Endothelial cell (in vitro differentiated cells): ENCODE measurements at regions not wholly inside any gene's neighbourhood (a gene's known extent, or its start where the extent isn't known, plus 50 kb on each side); places are given as distances from the start of the nearest gene placed in this dataset.

ENCODE experiments used
- DNase-seq: peaks from one replicate; pipeline ENCODE4 v3.0.0; 2021; ENCODE audit warnings: low spot score
- H3K27ac Mint-ChIP-seq: one replicate; pipeline ENCODE4 v1.8.0; 2021; ENCODE audit warnings: mixed read lengths, inconsistent platforms; ENCODE audit not compliant: unreplicated experiment
- H3K27me3 Mint-ChIP-seq: one replicate; pipeline ENCODE4 v1.8.0; 2021; ENCODE audit warnings: mild to moderate bottlenecking, moderate library complexity, mixed read lengths, inconsistent platforms; ENCODE audit not compliant: unreplicated experiment
- H3K36me3 Mint-ChIP-seq: one replicate; pipeline ENCODE4 v1.8.0; 2021; ENCODE audit warnings: mild to moderate bottlenecking, low read depth, mixed read lengths, inconsistent platforms; ENCODE audit not compliant: unreplicated experiment
- H3K4me1 Mint-ChIP-seq: one replicate; pipeline ENCODE4 v1.8.0; 2021; ENCODE audit warnings: mild to moderate bottlenecking, mixed read lengths, inconsistent platforms; ENCODE audit not compliant: unreplicated experiment
- H3K4me3 Mint-ChIP-seq: one replicate; pipeline ENCODE4 v1.8.0; 2021; ENCODE audit warnings: mild to moderate bottlenecking, mixed read lengths, inconsistent platforms; ENCODE audit not compliant: unreplicated experiment
- H3K9me3 Mint-ChIP-seq: one replicate; pipeline ENCODE4 v1.8.0; 2021; ENCODE audit warnings: mixed read lengths, inconsistent platforms; ENCODE audit not compliant: unreplicated experiment
- TF ChIP-seq, protein P1 (sequence below): fragments of 200-600 bp; sonication (generic); IDR thresholded peaks from one replicate; pipeline ENCODE4 v1.5.0; 2021; ENCODE audit warnings: antibody characterized with exemption; ENCODE audit not compliant: unreplicated experiment

DNA sequence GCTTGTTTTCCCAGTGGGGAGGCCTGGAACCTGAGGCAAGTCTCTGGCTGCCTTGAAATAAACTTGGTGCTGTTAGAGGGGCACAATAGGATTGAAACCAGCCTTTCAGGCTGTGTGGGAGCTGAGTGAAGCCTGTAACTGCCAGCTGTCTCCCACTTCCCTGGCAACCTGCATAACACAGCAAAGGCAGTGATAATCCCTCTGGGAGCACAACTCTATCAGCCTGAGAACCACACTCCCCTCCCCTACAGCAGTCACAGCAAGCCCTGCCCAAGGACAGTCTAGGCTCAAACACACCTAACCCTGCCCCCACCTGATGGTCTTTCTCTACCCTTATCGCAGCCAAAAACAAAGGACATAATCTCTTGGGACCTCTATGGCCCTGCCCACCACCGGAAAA lies 683.8 kb upstream of the ATXN8OS start:
- no peak for DNase-seq
- no peaks in the 10 kb centered on the region for H3K9me3 Mint-ChIP-seq
- no peaks in the 10 kb centered on the region for H3K4me1 Mint-ChIP-seq
- H3K36me3 Mint-ChIP-seq = no peaks in the 10 kb centered on the region
- peaks cover 4% of the 10 kb centered on the region for H3K27me3 Mint-ChIP-seq
- TF ChIP-seq, protein P1, sequence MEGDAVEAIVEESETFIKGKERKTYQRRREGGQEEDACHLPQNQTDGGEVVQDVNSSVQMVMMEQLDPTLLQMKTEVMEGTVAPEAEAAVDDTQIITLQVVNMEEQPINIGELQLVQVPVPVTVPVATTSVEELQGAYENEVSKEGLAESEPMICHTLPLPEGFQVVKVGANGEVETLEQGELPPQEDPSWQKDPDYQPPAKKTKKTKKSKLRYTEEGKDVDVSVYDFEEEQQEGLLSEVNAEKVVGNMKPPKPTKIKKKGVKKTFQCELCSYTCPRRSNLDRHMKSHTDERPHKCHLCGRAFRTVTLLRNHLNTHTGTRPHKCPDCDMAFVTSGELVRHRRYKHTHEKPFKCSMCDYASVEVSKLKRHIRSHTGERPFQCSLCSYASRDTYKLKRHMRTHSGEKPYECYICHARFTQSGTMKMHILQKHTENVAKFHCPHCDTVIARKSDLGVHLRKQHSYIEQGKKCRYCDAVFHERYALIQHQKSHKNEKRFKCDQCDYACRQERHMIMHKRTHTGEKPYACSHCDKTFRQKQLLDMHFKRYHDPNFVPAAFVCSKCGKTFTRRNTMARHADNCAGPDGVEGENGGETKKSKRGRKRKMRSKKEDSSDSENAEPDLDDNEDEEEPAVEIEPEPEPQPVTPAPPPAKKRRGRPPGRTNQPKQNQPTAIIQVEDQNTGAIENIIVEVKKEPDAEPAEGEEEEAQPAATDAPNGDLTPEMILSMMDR = no peak
- H3K27ac Mint-ChIP-seq = no peak overlapping the region
- no peak overlapping the region for H3K4me3 Mint-ChIP-seq

DNA sequence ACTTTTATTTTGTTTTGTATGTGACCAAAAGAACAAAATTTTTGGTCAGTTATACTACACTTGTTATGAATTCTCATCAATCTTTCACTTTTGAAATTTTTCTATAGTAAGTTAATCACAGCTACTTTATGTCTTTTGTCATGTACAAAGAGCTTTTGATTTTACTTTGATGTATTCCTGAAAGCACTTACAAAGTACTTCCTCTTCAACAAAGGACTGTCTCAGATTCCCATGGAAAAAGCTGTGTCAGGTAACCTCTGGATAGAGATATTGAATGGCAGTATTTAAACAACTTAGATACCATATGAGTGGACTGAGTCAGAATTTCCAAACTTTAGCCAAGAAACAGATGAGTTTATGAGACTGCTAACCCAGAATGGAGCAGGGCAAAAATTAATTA lies 689.3 kb upstream of the ATXN8OS start:
- Mint-ChIP-seq H3K4me3 (no peak overlapping the region), H3K27me3 (peaks cover under 1% of the 10 kb centered on the region), H3K9me3 (no peaks in the 10 kb centered on the region), H3K36me3 (no peaks in the 10 kb centered on the region), H3K4me1 (no peaks in the 10 kb centered on the region), H3K27ac (no peak overlapping the region)
- TF ChIP-seq, protein P1 = no peak
- DNase-seq = no peak

DNA sequence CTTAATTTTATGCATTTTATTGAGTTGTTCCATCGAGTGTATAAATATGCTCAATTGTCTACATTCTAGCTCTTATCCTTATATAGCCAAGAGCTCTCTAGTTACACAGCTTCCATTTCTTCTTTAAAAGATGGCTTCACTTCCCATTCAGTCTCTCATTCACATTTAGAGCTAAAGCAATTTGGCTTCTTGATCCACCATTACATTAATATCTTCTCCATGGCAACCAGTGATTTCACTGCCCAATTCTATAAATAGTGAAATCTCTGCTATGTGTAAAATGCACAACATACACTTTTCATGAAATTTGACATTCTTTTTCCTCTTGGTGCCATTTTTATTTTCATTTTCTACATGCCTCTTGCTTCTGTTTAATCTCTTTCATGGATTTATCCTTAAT lies 696.9 kb upstream of the ATXN8OS start:
- TF ChIP-seq, protein P1 = no peak
- Mint-ChIP-seq H3K9me3 (peaks cover 4% of the 10 kb centered on the region), H3K27ac (no peak overlapping the region), H3K4me3 (no peak overlapping the region), H3K4me1 (no peaks in the 10 kb centered on the region), H3K36me3 (peaks cover 5% of the 10 kb centered on the region), H3K27me3 (no peaks in the 10 kb centered on the region)
- DNase-seq = no peak

DNA sequence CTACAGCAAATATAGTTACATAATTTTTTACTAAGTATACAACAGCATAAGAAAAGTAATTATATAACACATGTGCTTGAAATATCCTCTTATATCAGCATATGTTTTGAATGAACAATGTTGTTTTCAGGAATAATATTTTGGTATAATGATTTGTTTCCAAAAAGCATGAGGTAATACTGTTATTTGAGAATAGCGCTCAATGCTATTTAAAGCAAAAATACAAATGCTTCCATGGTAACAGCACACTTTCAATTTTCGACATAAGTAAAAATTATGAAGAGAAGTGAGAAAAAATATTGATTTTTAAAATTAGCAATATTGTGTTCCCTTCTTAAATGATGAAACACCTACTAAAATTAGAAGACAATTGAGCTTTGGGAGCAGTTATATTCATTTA lies 715.9 kb upstream of the ATXN8OS start:
- H3K9me3 Mint-ChIP-seq = no peaks in the 10 kb centered on the region
- DNase-seq = no peak
- H3K4me3 Mint-ChIP-seq = no peak overlapping the region
- H3K27me3 Mint-ChIP-seq = no peaks in the 10 kb centered on the region
- H3K4me1 Mint-ChIP-seq = no peaks in the 10 kb centered on the region
- no peak overlapping the region for H3K27ac Mint-ChIP-seq
- H3K36me3 Mint-ChIP-seq = no peaks in the 10 kb centered on the region
- TF ChIP-seq, protein P1 = no peak

DNA sequence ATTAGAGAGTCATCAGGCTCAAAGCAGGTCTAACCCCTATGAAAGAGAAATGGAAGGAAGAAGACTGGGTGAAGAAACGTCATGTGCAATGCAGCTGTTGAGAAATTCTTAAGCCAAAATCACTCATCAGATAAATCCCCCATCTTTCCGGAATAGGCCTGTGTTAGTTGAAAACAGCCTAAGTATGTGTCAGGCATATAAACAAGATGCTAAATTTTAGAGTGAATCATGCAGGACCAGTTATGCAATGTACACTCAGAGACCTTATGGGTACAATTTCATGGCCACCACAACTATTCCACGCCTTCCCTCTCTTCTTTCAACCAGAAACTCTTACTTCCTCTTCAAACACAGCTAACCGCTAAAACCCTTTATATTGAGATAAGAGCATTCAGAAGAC lies 717.7 kb upstream of the ATXN8OS start:
- Mint-ChIP-seq H3K27ac (no peak overlapping the region), H3K36me3 (no peaks in the 10 kb centered on the region), H3K27me3 (no peaks in the 10 kb centered on the region), H3K4me3 (no peak overlapping the region), H3K4me1 (no peaks in the 10 kb centered on the region), H3K9me3 (no peaks in the 10 kb centered on the region)
- no peak for DNase-seq
- TF ChIP-seq, protein P1 = no peak
